ENCODE measurements at regions not wholly inside any gene's neighbourhood (a gene's known extent, or its start where the extent isn't known, plus 50 kb on each side); places are given as distances from the start of the nearest gene placed in this dataset.

- no peak for DNase-seq (ENCODE audit: extremely low read depth, low read depth)
- TF ChIP-seq, protein P1, sequence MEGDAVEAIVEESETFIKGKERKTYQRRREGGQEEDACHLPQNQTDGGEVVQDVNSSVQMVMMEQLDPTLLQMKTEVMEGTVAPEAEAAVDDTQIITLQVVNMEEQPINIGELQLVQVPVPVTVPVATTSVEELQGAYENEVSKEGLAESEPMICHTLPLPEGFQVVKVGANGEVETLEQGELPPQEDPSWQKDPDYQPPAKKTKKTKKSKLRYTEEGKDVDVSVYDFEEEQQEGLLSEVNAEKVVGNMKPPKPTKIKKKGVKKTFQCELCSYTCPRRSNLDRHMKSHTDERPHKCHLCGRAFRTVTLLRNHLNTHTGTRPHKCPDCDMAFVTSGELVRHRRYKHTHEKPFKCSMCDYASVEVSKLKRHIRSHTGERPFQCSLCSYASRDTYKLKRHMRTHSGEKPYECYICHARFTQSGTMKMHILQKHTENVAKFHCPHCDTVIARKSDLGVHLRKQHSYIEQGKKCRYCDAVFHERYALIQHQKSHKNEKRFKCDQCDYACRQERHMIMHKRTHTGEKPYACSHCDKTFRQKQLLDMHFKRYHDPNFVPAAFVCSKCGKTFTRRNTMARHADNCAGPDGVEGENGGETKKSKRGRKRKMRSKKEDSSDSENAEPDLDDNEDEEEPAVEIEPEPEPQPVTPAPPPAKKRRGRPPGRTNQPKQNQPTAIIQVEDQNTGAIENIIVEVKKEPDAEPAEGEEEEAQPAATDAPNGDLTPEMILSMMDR (IDR thresholded peaks at IDR 0.05; ENCODE audit: low read depth, low read length), result no peak
Observed at GRCh38 chr2:191557841-191558240, 120.1 kb upstream of the NABP1 start.

- DNase-seq (ENCODE audit: extremely low read depth, low read depth), result no peak
- TF ChIP-seq, protein P1 (IDR thresholded peaks at IDR 0.05; ENCODE audit: low read depth, low read length), result no peak
Observed at GRCh38 chr2:191559569-191559968, 118.4 kb upstream of the NABP1 start.

GRCh38 chr2:191560411-191560980 is 117.4 kb upstream of the NABP1 start:
- TF ChIP-seq, protein P1 (IDR thresholded peaks at IDR 0.05; ENCODE audit: low read depth, low read length), result no peak
- DNase-seq (ENCODE audit: extremely low read depth, low read depth), result no peak

GRCh38 chr2:191565120-191565519 is 112.8 kb upstream of the NABP1 start:
- no peak for DNase-seq (ENCODE audit: extremely low read depth, low read depth)
- TF ChIP-seq, protein P1 (IDR thresholded peaks at IDR 0.05; ENCODE audit: low read depth, low read length), result no peak

- no peak for DNase-seq (ENCODE audit: extremely low read depth, low read depth)
- TF ChIP-seq, protein P1 (IDR thresholded peaks at IDR 0.05; ENCODE audit: low read depth, low read length), result no peak
Observed at GRCh38 chr2:191565647-191566198, 112.2 kb upstream of the NABP1 start.

DNA sequence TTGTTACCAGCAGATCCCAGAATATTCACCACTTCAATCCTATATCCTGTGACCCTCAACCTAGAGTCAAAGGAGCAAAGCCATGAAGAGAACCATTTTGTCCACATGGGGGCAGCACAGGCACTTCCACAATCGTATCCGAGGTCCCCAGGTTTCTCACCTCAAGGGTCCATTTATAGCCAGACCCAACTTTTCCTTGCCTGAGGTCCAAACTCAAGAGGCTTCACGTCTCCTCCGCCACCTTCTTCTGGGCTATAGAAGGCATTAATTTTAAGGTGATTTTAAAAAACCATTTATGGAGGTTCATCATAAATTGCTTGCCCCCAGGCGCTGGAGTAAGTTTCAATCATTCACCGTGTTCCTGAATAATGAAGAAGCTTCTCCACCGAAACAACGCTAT is 111.6 kb upstream of the NABP1 start:
- TF ChIP-seq, protein P1 (IDR thresholded peaks at IDR 0.05; ENCODE audit: low read depth, low read length), result peak; percentile 80
- no peak for DNase-seq (ENCODE audit: extremely low read depth, low read depth)

DNA sequence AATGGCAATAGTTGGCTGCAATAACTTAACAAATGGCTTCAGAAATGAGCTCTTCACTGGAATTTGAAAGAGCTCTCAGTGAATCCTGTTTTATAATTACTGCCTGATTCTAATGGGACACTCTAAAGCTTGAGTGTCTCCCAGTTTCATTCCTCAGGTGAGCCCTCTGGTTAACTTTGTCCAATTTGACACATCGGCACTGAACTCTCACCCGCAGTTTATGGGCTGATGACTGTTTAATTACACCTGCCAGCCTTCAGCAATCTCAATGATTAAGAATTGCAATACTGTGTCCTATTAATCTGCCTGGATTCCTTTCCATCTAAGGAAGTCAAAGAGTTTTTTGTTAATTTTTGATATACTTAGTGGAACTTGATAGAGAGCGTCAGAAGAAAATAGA is 110.7 kb upstream of the NABP1 start:
- no peak for DNase-seq (ENCODE audit: extremely low read depth, low read depth)
- TF ChIP-seq, protein P1 (IDR thresholded peaks at IDR 0.05; ENCODE audit: low read depth, low read length), result no peak
